ENCODE measurements at regions not wholly inside any gene's neighbourhood (a gene's known extent, or its start where the extent isn't known, plus 50 kb on each side); places are given as distances from the start of the nearest gene placed in this dataset.

- H3K4me1 ChIP-seq: no peaks in the 10 kb centered on the region
- H3K36me3 ChIP-seq (replicated peaks in 1 of 2; ENCODE audit: insufficient read depth in 1 of 2, low read depth in 2 of 2): no peaks in the 10 kb centered on the region
- no peak for ATAC-seq
- intact Hi-C loops (cut with DNase I): no loop called here
- H3K27me3 ChIP-seq: no peaks in the 10 kb centered on the region
- H3K4me3 ChIP-seq: no peak overlapping the region
- TF ChIP-seq POLR2A (IDR thresholded peaks at IDR 0.05) (no peak), CTCF (IDR thresholded peaks at IDR 0.05) (no peak)
- H3K27ac ChIP-seq: no peak overlapping the region
- no peak for DNase-seq
- peaks cover 0 to 19% (median 0%) of the 10 kb centered on the region in 3 donors for H3K9me3 ChIP-seq
- 54 to 77% methylated on average over 2 of the region's 2 CpGs for WGBS, 2 donors
Observed at GRCh38 chr10:131777921-131778320, 122.9 kb upstream of the PPP2R2D start.

GRCh38 chr10:131778385-131778784 lies 122.4 kb upstream of the PPP2R2D start:
- WGBS, 2 donors: 73 to 75% methylated on average over 6 to 9 of the region's 9 CpGs
- Histone ChIP-seq H3K9me3 (peaks cover 0 to 19% (median 0%) of the 10 kb centered on the region in 3 donors), H3K27me3 (no peaks in the 10 kb centered on the region), H3K36me3 (replicated peaks in 1 of 2; ENCODE audit: insufficient read depth in 1 of 2, low read depth in 2 of 2) (no peaks in the 10 kb centered on the region), H3K4me3 (no peak overlapping the region), H3K4me1 (no peaks in the 10 kb centered on the region), H3K27ac (no peak overlapping the region)
- ATAC-seq (no peak), DNase-seq (no peak)
- TF ChIP-seq CTCF (IDR thresholded peaks at IDR 0.05) (no peak), POLR2A (IDR thresholded peaks at IDR 0.05) (no peak)
- intact Hi-C loops (cut with DNase I): no loop called here

- H3K4me1 ChIP-seq: no peaks in the 10 kb centered on the region
- DNase-seq (no peak), ATAC-seq (no peak)
- H3K27me3 ChIP-seq: no peaks in the 10 kb centered on the region
- no peaks in the 10 kb centered on the region for H3K36me3 ChIP-seq (replicated peaks in 1 of 2; ENCODE audit: insufficient read depth in 1 of 2, low read depth in 2 of 2)
- TF ChIP-seq CTCF (IDR thresholded peaks at IDR 0.05): no peak
- TF ChIP-seq POLR2A (IDR thresholded peaks at IDR 0.05): no peak
- peaks cover 0 to 19% (median 0%) of the 10 kb centered on the region in 3 donors for H3K9me3 ChIP-seq
- H3K4me3 ChIP-seq: no peak overlapping the region
- 71 to 76% methylated on average over 8 of the region's 8 CpGs for WGBS, 2 donors
- intact Hi-C loops (cut with DNase I): no loop called here
- H3K27ac ChIP-seq: no peak overlapping the region
Observed at GRCh38 chr10:131778842-131779241, 122.0 kb upstream of the PPP2R2D start.

GRCh38 chr10:131779661-131780394 lies 121.0 kb upstream of the PPP2R2D start:
- intact Hi-C loops (cut with DNase I): loop anchor here (10.0 kb wide), 1 partner anchor 325 kb away; no protein-coding TSS in a partner anchor
- DNase-seq: no peak
- Histone ChIP-seq H3K27me3 (no peaks in the 10 kb centered on the region), H3K4me1 (no peaks in the 10 kb centered on the region), H3K9me3 (peaks cover 0 to 19% (median 0%) of the 10 kb centered on the region in 3 donors), H3K4me3 (no peak overlapping the region), H3K36me3 (replicated peaks in 1 of 2; ENCODE audit: insufficient read depth in 1 of 2, low read depth in 2 of 2) (no peaks in the 10 kb centered on the region), H3K27ac (no peak overlapping the region)
- ATAC-seq: no peak
- no peak for TF ChIP-seq CTCF (IDR thresholded peaks at IDR 0.05)
- TF ChIP-seq POLR2A (IDR thresholded peaks at IDR 0.05): no peak
- 53 to 59% methylated on average over 3 to 10 of the region's 10 CpGs for WGBS, 2 donors

GRCh38 chr10:131781076-131781475 lies 119.7 kb upstream of the PPP2R2D start:
- WGBS, 2 donors: 92 to 100% methylated on average over 1 to 5 of the region's 6 CpGs
- Histone ChIP-seq H3K27me3 (no peaks in the 10 kb centered on the region), H3K4me1 (no peaks in the 10 kb centered on the region), H3K36me3 (replicated peaks in 1 of 2; ENCODE audit: insufficient read depth in 1 of 2, low read depth in 2 of 2) (no peaks in the 10 kb centered on the region), H3K4me3 (no peak overlapping the region), H3K9me3 (peaks cover 0 to 19% (median 0%) of the 10 kb centered on the region in 3 donors), H3K27ac (no peak overlapping the region)
- DNase-seq (no peak), ATAC-seq (no peak)
- TF ChIP-seq POLR2A (IDR thresholded peaks at IDR 0.05) (no peak), CTCF (IDR thresholded peaks at IDR 0.05) (no peak)
- intact Hi-C loops (cut with DNase I): loop anchor here (10.0 kb wide), 1 partner anchor 326 kb away; no protein-coding TSS in a partner anchor

Measured in body of pancreas (tissue), 4 donors.